ENCODE measurements at regions not wholly inside any gene's neighbourhood (a gene's known extent, or its start where the extent isn't known, plus 50 kb on each side); places are given as distances from the start of the nearest gene placed in this dataset.

DNA sequence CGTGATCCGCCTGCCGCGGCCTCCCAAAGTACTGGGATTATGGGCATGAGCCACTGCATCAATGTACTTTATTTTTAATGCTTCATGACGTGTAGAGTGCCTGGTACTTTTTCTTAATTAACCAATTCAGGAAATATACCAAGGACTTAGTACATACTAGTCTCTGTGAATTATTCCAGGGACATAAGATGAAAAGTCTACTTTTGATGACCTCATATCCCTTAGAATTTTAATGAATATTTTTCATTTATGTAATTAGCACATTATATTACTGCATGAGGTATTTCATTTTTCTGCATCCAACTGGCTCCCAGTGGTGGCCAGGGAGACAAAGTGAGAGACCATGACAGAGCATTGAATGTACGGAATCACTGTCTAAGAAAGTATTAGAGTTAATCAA is 577.7 kb upstream of the NOVA1 start:
- H3K27ac ChIP-seq, result no peak overlapping the region
- H3K9ac ChIP-seq, result no peak overlapping the region
- no peak overlapping the region for H3K4me2 ChIP-seq (ENCODE audit: low read length)
- TF ChIP-seq, protein P1, sequence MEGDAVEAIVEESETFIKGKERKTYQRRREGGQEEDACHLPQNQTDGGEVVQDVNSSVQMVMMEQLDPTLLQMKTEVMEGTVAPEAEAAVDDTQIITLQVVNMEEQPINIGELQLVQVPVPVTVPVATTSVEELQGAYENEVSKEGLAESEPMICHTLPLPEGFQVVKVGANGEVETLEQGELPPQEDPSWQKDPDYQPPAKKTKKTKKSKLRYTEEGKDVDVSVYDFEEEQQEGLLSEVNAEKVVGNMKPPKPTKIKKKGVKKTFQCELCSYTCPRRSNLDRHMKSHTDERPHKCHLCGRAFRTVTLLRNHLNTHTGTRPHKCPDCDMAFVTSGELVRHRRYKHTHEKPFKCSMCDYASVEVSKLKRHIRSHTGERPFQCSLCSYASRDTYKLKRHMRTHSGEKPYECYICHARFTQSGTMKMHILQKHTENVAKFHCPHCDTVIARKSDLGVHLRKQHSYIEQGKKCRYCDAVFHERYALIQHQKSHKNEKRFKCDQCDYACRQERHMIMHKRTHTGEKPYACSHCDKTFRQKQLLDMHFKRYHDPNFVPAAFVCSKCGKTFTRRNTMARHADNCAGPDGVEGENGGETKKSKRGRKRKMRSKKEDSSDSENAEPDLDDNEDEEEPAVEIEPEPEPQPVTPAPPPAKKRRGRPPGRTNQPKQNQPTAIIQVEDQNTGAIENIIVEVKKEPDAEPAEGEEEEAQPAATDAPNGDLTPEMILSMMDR (IDR thresholded peaks at IDR 0.05), result no peak
- H3K9me3 ChIP-seq (ENCODE audit: control insufficient read depth, low read length), result no peaks in the 10 kb centered on the region
- H3K4me1 ChIP-seq, result no peaks in the 10 kb centered on the region
- no peaks in the 10 kb centered on the region for H3K79me2 ChIP-seq
- H3K4me3 ChIP-seq (ENCODE audit: low read depth, low read length), result no peak overlapping the region
- no peaks in the 10 kb centered on the region for H3K27me3 ChIP-seq (ENCODE audit: control insufficient read depth, insufficient read depth, low read length)
- H2AFZ ChIP-seq, result no peak overlapping the region
- no peaks in the 10 kb centered on the region for H3K36me3 ChIP-seq (ENCODE audit: control insufficient read depth, insufficient read depth, low read length)

DNA sequence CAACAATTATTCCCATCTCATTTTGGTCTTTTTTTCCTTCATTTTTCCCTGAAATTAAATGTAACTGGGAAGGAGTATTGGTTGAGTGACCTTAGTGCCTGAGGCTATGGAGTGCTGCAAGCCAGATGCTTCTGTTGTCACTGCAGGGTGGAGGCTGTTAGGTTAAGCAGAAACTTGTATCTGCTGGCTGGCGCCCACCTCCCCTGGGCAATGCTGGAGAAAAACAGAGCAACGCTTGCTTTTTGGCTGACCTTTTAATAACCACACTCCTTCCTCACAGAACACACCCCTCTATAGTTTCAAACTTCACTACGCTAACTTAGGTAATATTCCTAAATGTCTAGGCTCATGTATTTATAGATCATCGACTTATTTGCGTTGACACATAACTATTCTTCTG is 583.5 kb upstream of the NOVA1 start:
- TF ChIP-seq, protein P1 (IDR thresholded peaks at IDR 0.05), result no peak
- H3K4me1 ChIP-seq, result no peaks in the 10 kb centered on the region

DNA sequence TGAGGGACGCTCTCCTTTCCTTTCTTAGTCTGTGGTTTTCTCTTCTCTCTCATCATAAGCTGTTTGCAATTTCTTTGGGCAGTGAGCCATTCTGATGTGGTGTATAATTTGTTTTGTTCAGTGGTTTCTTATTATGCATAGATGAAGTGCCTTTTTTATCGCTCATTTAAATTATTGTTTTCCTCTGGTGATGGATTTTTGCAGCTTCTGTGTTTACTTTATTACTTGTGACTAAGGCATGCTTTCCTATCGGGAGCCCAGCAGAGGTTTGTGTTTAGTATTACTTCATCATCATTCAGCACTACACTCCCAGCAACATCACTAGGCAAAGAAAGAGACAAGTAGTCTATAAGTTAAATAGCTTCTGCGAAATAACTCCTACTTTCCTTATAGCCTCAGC is 586.6 kb upstream of the NOVA1 start:
- Histone ChIP-seq H3K36me3 (ENCODE audit: control insufficient read depth, insufficient read depth, low read length) (no peaks in the 10 kb centered on the region), H3K9ac (no peak overlapping the region), H3K4me3 (ENCODE audit: low read depth, low read length) (no peak overlapping the region)

More for the DNA sequence above, 583.5 kb upstream of the NOVA1 start:
- H3K4me3 ChIP-seq (ENCODE audit: low read depth, low read length), result no peak overlapping the region
- no peak overlapping the region for H3K27ac ChIP-seq
- no peak overlapping the region for H2AFZ ChIP-seq
- no peaks in the 10 kb centered on the region for H3K79me2 ChIP-seq
- no peaks in the 10 kb centered on the region for H3K9me3 ChIP-seq (ENCODE audit: control insufficient read depth, low read length)
- no peaks in the 10 kb centered on the region for H3K27me3 ChIP-seq (ENCODE audit: control insufficient read depth, insufficient read depth, low read length)
- H3K4me2 ChIP-seq (ENCODE audit: low read length), result no peak overlapping the region
- no peak overlapping the region for H3K9ac ChIP-seq
- no peaks in the 10 kb centered on the region for H3K36me3 ChIP-seq (ENCODE audit: control insufficient read depth, insufficient read depth, low read length)

DNA sequence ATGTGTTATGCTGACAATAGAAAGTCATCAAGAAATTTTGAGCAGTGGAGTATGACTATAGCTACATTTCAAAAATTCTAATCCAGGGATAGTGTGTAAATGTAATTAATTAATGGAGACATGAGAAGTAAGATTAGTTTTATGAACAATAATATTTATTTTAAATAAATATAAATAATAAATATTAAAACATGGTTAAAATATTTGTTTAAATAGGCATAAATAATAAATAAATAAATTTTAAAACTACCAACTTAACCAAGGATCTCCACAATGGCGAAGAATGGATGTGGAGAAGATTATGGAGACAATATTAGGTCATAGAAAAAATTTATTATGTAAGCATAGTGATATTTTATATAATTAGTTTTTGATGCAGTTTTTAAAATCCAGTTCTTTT is 588.2 kb upstream of the NOVA1 start:
- Histone ChIP-seq H3K4me1 (no peaks in the 10 kb centered on the region), H3K9me3 (ENCODE audit: control insufficient read depth, low read length) (no peaks in the 10 kb centered on the region), H3K27ac (no peak overlapping the region), H3K4me3 (ENCODE audit: low read depth, low read length) (no peak overlapping the region), H2AFZ (no peak overlapping the region), H3K27me3 (ENCODE audit: control insufficient read depth, insufficient read depth, low read length) (no peaks in the 10 kb centered on the region), H3K36me3 (ENCODE audit: control insufficient read depth, insufficient read depth, low read length) (no peaks in the 10 kb centered on the region), H3K4me2 (ENCODE audit: low read length) (no peak overlapping the region), H3K79me2 (no peaks in the 10 kb centered on the region), H3K9ac (no peak overlapping the region)
- TF ChIP-seq, protein P1 (IDR thresholded peaks at IDR 0.05), result no peak

More for the DNA sequence above, 586.6 kb upstream of the NOVA1 start:
- Histone ChIP-seq H2AFZ (no peak overlapping the region), H3K4me2 (ENCODE audit: low read length) (no peak overlapping the region), H3K27me3 (ENCODE audit: control insufficient read depth, insufficient read depth, low read length) (no peaks in the 10 kb centered on the region), H3K9me3 (ENCODE audit: control insufficient read depth, low read length) (no peaks in the 10 kb centered on the region), H3K4me1 (no peaks in the 10 kb centered on the region), H3K79me2 (no peaks in the 10 kb centered on the region), H3K27ac (no peak overlapping the region)
- TF ChIP-seq, protein P1 (IDR thresholded peaks at IDR 0.05), result no peak

DNA sequence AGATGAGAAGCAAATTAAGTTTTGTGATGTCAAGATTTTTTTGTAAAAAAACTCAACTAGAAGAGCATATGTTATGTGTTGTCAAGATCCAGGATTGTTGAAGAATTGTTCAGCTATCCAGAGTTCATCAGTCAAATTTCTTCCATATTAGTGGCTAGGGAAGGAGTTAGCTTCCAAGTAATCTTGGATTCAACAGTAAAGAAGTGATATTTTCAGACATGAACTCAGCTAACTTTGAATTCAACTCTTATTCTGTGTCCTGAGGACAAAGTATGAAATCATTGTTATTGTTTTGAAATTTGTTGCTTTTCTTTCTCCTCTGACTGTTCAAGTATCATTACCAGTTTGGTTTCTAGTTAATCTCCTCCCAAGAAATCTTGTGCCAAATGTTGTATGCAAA is 589.3 kb upstream of the NOVA1 start:
- Histone ChIP-seq H3K36me3 (ENCODE audit: control insufficient read depth, insufficient read depth, low read length) (no peaks in the 10 kb centered on the region), H3K9ac (no peak overlapping the region), H2AFZ (no peak overlapping the region), H3K4me2 (ENCODE audit: low read length) (no peak overlapping the region), H3K27me3 (ENCODE audit: control insufficient read depth, insufficient read depth, low read length) (no peaks in the 10 kb centered on the region), H3K79me2 (no peaks in the 10 kb centered on the region), H3K9me3 (ENCODE audit: control insufficient read depth, low read length) (no peaks in the 10 kb centered on the region), H3K27ac (no peak overlapping the region), H3K4me1 (no peaks in the 10 kb centered on the region), H3K4me3 (ENCODE audit: low read depth, low read length) (no peak overlapping the region)
- TF ChIP-seq, protein P1 (IDR thresholded peaks at IDR 0.05), result no peak

All from parathyroid adenoma (tissue), 2 donors.